WTC11 (cell line): ENCODE measurements at regions not wholly inside any gene's neighbourhood (a gene's known extent, or its start where the extent isn't known, plus 50 kb on each side); places are given as distances from the start of the nearest gene placed in this dataset.

Experiments
- ATAC-seq: fragments of 200-7000 bp; cut with Tn5 transposase; 2 replicates; pipeline ENCODE4 v1.10.0; 2021; ENCODE audit warnings: mild to moderate bottlenecking, moderate library complexity
- CTCF ChIA-PET: fragments of 300-600 bp; sonication (Branson Sonifier 250); formaldehyde crosslinking; loops from one replicate; lab custom pipeline; 2021; ENCODE audit warnings: antibody characterized with exemption; lab: Charles Lee
- POLR2A ChIA-PET: fragments of 350-600 bp; sonication (Branson Sonifier 250); formaldehyde crosslinking; loops from one replicate; lab custom pipeline; 2021; ENCODE audit warnings: antibody characterized with exemption; lab: Charles Lee
- DNase-seq: peaks from one replicate; pipeline ENCODE4 v3.0.0; 2021; ENCODE audit warnings: low spot score
- H3K27ac Mint-ChIP-seq: 2 replicates; pipeline ENCODE4 v1.8.0; 2021; ENCODE audit warnings: mixed read lengths
- H3K27me3 Mint-ChIP-seq: 2 replicates; pipeline ENCODE4 v1.8.0; 2021; ENCODE audit warnings: low read depth, mild to moderate bottlenecking, moderate library complexity, mixed read lengths
- H3K36me3 Mint-ChIP-seq: 2 replicates; pipeline ENCODE4 v1.8.0; 2021; ENCODE audit warnings: mixed read lengths
- H3K4me1 Mint-ChIP-seq: 2 replicates; pipeline ENCODE4 v1.8.0; 2022; ENCODE audit warnings: mixed read lengths
- H3K4me3 Mint-ChIP-seq: 2 replicates; pipeline ENCODE4 v1.8.0; 2021; ENCODE audit warnings: mild to moderate bottlenecking, moderate library complexity, mixed read lengths
- H3K9me3 Mint-ChIP-seq: 2 replicates; pipeline ENCODE4 v1.8.0; 2021; ENCODE audit warnings: mixed read lengths
- ATF1 ChIP-seq: sonication (generic); formaldehyde crosslinking; IDR thresholded peaks from 2 replicates; pipeline ENCODE4 v1.8.1; 2023; ENCODE audit warnings: mild to moderate bottlenecking, moderate library complexity, missing genetic modification reagents
- CREB1 ChIP-seq: sonication (generic); formaldehyde crosslinking; IDR thresholded peaks from 2 replicates; pipeline ENCODE4 v1.8.0; 2023; ENCODE audit warnings: mild to moderate bottlenecking, missing genetic modification reagents
- CREM ChIP-seq: sonication (generic); formaldehyde crosslinking; IDR thresholded peaks from 2 replicates; pipeline ENCODE4 v1.8.1; 2022; ENCODE audit warnings: mild to moderate bottlenecking, missing genetic modification reagents, moderate library complexity
- EMX1 ChIP-seq: fragments of 250-450 bp; sonication (Bioruptor Pico); IDR thresholded peaks from 2 replicates; pipeline ENCODE4 v1.8.0; 2021; ENCODE audit warnings: mild to moderate bottlenecking
- GRHL2 ChIP-seq: fragments of 250-450 bp; sonication (Bioruptor Pico); IDR thresholded peaks from 2 replicates; pipeline ENCODE4 v1.8.0; 2022; ENCODE audit warnings: mild to moderate bottlenecking, moderate library complexity; ENCODE audit not compliant: insufficient replicate concordance, severe bottlenecking
- GTF2I ChIP-seq: fragments of 250-450 bp; sonication (Bioruptor Pico); conservative IDR thresholded peaks from 2 replicates; pipeline ENCODE4 v1.4.0; 2021; ENCODE audit warnings: mild to moderate bottlenecking
- MXD4 ChIP-seq: fragments of 250-450 bp; sonication (Bioruptor Pico); IDR thresholded peaks from 2 replicates; pipeline ENCODE4 v1.8.0; 2021; ENCODE audit warnings: mild to moderate bottlenecking, moderate library complexity, borderline replicate concordance
- MYBL2 ChIP-seq: sonication (generic); formaldehyde crosslinking; IDR thresholded peaks from 2 replicates; pipeline ENCODE4 v1.8.1; 2023; ENCODE audit warnings: mild to moderate bottlenecking, moderate library complexity, missing genetic modification reagents
- NFATC4 ChIP-seq: fragments of 250-450 bp; sonication (Bioruptor Pico); IDR thresholded peaks from 2 replicates; pipeline ENCODE4 v1.9.0; 2021; ENCODE audit warnings: mild to moderate bottlenecking
- NFYB ChIP-seq: sonication (generic); formaldehyde crosslinking; conservative IDR thresholded peaks from 2 replicates; pipeline ENCODE4 v1.8.0; 2022; ENCODE audit warnings: low read depth, missing genetic modification reagents
- NR1H2 ChIP-seq: sonication (generic); formaldehyde crosslinking; IDR thresholded peaks from 2 replicates; pipeline ENCODE4 v1.9.0; 2021; ENCODE audit warnings: mild to moderate bottlenecking, moderate library complexity, missing genetic modification reagents
- RELA ChIP-seq: sonication (generic); formaldehyde crosslinking; IDR thresholded peaks from 2 replicates; pipeline ENCODE4 v1.8.1; 2022; ENCODE audit warnings: missing genetic modification reagents, mild to moderate bottlenecking, borderline replicate concordance
- SMAD4 ChIP-seq: sonication (generic); formaldehyde crosslinking; IDR thresholded peaks from 2 replicates; pipeline ENCODE4 v1.8.0; 2022; ENCODE audit warnings: mild to moderate bottlenecking, missing genetic modification reagents
- SP1 ChIP-seq: sonication (generic); formaldehyde crosslinking; conservative IDR thresholded peaks from 2 replicates; pipeline ENCODE4 v1.8.1; 2022; ENCODE audit warnings: missing genetic modification reagents
- TP53 ChIP-seq: sonication (generic); formaldehyde crosslinking; IDR thresholded peaks from 2 replicates; pipeline ENCODE4 v1.8.1; 2023; ENCODE audit warnings: mild to moderate bottlenecking, missing genetic modification reagents
- ZNF121 ChIP-seq: sonication (generic); formaldehyde crosslinking; IDR thresholded peaks from 2 replicates; pipeline ENCODE4 v1.8.0; 2023; ENCODE audit warnings: missing genetic modification reagents
- ZNF219 ChIP-seq: sonication (generic); formaldehyde crosslinking; IDR thresholded peaks from 2 replicates; pipeline ENCODE4 v1.8.0; 2023; ENCODE audit warnings: missing genetic modification reagents, mild to moderate bottlenecking, borderline replicate concordance
- ZNF263 ChIP-seq: sonication (generic); formaldehyde crosslinking; IDR thresholded peaks from 2 replicates; pipeline ENCODE4 v1.8.1; 2022; ENCODE audit warnings: low read depth, mild to moderate bottlenecking, moderate library complexity, missing genetic modification reagents
- ZNF317 ChIP-seq: sonication (generic); formaldehyde crosslinking; IDR thresholded peaks from 2 replicates; pipeline ENCODE4 v1.8.1; 2023; ENCODE audit warnings: low read depth, mild to moderate bottlenecking, moderate library complexity, missing genetic modification reagents, borderline replicate concordance
- TF ChIP-seq, protein P1 (sequence below): sonication (generic); formaldehyde crosslinking; IDR thresholded peaks from 2 replicates; pipeline ENCODE4 v1.8.0; 2022; ENCODE audit warnings: mild to moderate bottlenecking, missing genetic modification reagents
- TF ChIP-seq, protein P2 (sequence below): fragments of 250-450 bp; sonication (Bioruptor Pico); IDR thresholded peaks from 2 replicates; pipeline ENCODE4 v1.9.0; 2021; ENCODE audit warnings: mild to moderate bottlenecking, borderline replicate concordance
- TF ChIP-seq, protein P3 (sequence below): sonication (generic); formaldehyde crosslinking; IDR thresholded peaks from 2 replicates; pipeline ENCODE4 v1.8.1; 2022; ENCODE audit warnings: low read depth, missing genetic modification reagents, borderline replicate concordance

DNA sequence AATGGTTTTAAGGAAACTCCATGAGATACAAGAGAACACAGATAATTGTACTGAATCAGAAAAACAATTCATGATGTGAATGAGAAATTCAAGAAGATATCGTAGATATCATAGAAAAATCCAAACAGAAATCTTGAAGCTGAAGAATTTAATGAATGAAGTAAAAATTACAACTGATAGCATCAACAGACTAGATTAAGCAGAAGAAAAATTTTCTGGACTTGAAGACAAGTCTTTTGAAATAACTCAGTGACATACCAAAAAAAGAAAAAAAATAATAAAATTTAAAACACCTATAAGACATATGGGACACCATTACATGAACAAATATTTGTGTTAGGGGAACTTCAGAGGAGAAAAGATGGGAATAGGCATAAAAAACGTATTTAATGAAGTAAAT lies 122.8 kb upstream of the SYT10 start:
- Mint-ChIP-seq H3K9me3 (peaks cover 38% of the 10 kb centered on the region), H3K27me3 (no peaks in the 10 kb centered on the region), H3K27ac (no peak overlapping the region), H3K4me3 (no peak overlapping the region), H3K4me1 (peaks cover 32% of the 10 kb centered on the region), H3K36me3 (peaks cover 21% of the 10 kb centered on the region)
- ChIA-PET POLR2A (no interaction called here), CTCF (no interaction called here)
- no peak for ATAC-seq
- TF ChIP-seq ATF1 = no peak
- TF ChIP-seq, protein P1, sequence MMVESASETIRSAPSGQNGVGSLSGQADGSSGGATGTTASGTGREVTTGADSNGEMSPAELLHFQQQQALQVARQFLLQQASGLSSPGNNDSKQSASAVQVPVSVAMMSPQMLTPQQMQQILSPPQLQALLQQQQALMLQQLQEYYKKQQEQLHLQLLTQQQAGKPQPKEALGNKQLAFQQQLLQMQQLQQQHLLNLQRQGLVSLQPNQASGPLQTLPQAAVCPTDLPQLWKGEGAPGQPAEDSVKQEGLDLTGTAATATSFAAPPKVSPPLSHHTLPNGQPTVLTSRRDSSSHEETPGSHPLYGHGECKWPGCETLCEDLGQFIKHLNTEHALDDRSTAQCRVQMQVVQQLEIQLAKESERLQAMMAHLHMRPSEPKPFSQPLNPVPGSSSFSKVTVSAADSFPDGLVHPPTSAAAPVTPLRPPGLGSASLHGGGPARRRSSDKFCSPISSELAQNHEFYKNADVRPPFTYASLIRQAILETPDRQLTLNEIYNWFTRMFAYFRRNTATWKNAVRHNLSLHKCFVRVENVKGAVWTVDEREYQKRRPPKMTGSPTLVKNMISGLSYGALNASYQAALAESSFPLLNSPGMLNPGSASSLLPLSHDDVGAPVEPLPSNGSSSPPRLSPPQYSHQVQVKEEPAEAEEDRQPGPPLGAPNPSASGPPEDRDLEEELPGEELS (CRISPR knock-in tag) = no peak
- TF ChIP-seq ZNF121 (CRISPR knock-in tag) = no peak
- TF ChIP-seq NR1H2 (CRISPR knock-in tag) = no peak
- no peak for TF ChIP-seq TP53 (CRISPR knock-in tag)
- TF ChIP-seq CREM (CRISPR knock-in tag) = no peak
- TF ChIP-seq MXD4 (CRISPR knock-in tag) = no peak
- DNase-seq = no peak

DNA sequence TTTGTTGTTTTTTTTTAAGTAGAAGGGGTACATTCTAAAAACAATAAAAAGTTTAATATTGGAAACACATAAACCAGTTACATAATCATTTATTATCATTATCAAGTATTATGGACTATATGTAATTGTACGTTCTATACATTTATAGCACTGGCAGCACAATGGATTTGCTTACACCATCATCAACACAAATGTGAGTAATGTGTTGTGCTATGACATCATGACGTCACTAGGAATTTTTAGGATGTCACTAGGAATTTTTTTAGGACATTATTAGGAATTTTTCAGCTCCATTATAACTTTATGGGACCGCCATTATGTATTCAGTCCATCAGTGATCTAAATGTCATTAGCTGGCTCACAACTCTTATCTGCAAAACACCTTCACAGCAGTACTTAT lies 126.8 kb upstream of the SYT10 start:
- ChIA-PET POLR2A (interaction anchor here (0.6 kb wide), 1 partner anchor 198 kb away, joined by 3 read pairs; no protein-coding TSS in a partner anchor), CTCF (no interaction called here)
- H3K36me3 Mint-ChIP-seq = peaks cover 21% of the 10 kb centered on the region
- H3K9me3 Mint-ChIP-seq = peaks cover 54% of the 10 kb centered on the region
- no peak overlapping the region for H3K4me3 Mint-ChIP-seq
- H3K27me3 Mint-ChIP-seq = no peaks in the 10 kb centered on the region
- no peak for DNase-seq
- H3K4me1 Mint-ChIP-seq = 0 out of 2 replicates have a peak, but pooled peaks cover 2% of the 10 kb centered on the region
- TF ChIP-seq, protein P2, sequence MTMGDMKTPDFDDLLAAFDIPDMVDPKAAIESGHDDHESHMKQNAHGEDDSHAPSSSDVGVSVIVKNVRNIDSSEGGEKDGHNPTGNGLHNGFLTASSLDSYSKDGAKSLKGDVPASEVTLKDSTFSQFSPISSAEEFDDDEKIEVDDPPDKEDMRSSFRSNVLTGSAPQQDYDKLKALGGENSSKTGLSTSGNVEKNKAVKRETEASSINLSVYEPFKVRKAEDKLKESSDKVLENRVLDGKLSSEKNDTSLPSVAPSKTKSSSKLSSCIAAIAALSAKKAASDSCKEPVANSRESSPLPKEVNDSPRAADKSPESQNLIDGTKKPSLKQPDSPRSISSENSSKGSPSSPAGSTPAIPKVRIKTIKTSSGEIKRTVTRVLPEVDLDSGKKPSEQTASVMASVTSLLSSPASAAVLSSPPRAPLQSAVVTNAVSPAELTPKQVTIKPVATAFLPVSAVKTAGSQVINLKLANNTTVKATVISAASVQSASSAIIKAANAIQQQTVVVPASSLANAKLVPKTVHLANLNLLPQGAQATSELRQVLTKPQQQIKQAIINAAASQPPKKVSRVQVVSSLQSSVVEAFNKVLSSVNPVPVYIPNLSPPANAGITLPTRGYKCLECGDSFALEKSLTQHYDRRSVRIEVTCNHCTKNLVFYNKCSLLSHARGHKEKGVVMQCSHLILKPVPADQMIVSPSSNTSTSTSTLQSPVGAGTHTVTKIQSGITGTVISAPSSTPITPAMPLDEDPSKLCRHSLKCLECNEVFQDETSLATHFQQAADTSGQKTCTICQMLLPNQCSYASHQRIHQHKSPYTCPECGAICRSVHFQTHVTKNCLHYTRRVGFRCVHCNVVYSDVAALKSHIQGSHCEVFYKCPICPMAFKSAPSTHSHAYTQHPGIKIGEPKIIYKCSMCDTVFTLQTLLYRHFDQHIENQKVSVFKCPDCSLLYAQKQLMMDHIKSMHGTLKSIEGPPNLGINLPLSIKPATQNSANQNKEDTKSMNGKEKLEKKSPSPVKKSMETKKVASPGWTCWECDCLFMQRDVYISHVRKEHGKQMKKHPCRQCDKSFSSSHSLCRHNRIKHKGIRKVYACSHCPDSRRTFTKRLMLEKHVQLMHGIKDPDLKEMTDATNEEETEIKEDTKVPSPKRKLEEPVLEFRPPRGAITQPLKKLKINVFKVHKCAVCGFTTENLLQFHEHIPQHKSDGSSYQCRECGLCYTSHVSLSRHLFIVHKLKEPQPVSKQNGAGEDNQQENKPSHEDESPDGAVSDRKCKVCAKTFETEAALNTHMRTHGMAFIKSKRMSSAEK (CRISPR knock-in tag) = no peak
- TF ChIP-seq ZNF263 (CRISPR knock-in tag) = no peak
- TF ChIP-seq ZNF219 (CRISPR knock-in tag) = no peak
- TF ChIP-seq NFATC4 (CRISPR knock-in tag) = no peak
- no peak for TF ChIP-seq GTF2I (CRISPR knock-in tag)
- TF ChIP-seq, all 79 proteins: peak for 0
- ATAC-seq = no peak
- H3K27ac Mint-ChIP-seq = no peak overlapping the region

DNA sequence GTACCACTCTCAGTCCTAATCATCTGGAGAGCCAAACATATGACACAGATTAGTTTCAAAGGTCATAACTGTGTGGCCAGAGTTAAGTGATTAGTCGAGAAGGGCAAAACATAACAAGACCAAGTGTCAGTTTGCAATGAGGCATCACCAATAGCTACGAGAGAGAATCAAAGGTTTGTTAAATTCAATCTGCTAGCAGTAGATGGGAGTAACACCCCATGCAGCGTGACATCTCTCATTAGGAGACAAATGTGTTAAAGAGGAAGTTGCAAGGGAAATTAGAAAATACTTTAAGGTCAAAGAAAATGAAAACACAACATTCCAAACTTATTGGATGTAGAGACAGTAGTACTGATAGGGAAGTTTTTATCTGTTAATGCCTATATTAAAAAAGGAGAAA lies 135.7 kb upstream of the SYT10 start:
- POLR2A ChIA-PET = no interaction called here
- no peaks in the 10 kb centered on the region for H3K36me3 Mint-ChIP-seq

More for the DNA sequence above, 135.7 kb upstream of the SYT10 start:
- no peak overlapping the region for H3K4me3 Mint-ChIP-seq
- H3K27me3 Mint-ChIP-seq = no peaks in the 10 kb centered on the region
- CTCF ChIA-PET = no interaction called here
- H3K4me1 Mint-ChIP-seq = peaks cover 4% of the 10 kb centered on the region; the same call in 1 of the 2 replicates
- no peak overlapping the region for H3K27ac Mint-ChIP-seq
- TF ChIP-seq NFYB (CRISPR knock-in tag) (no peak), SP1 (CRISPR knock-in tag) (no peak), GRHL2 (CRISPR knock-in tag) (no peak), SMAD4 (CRISPR knock-in tag) (no peak), CREB1 (CRISPR knock-in tag) (no peak), MYBL2 (CRISPR knock-in tag) (no peak), RELA (CRISPR knock-in tag) (no peak), EMX1 (CRISPR knock-in tag) (no peak), ZNF317 (CRISPR knock-in tag) (no peak)
- TF ChIP-seq, protein P3, sequence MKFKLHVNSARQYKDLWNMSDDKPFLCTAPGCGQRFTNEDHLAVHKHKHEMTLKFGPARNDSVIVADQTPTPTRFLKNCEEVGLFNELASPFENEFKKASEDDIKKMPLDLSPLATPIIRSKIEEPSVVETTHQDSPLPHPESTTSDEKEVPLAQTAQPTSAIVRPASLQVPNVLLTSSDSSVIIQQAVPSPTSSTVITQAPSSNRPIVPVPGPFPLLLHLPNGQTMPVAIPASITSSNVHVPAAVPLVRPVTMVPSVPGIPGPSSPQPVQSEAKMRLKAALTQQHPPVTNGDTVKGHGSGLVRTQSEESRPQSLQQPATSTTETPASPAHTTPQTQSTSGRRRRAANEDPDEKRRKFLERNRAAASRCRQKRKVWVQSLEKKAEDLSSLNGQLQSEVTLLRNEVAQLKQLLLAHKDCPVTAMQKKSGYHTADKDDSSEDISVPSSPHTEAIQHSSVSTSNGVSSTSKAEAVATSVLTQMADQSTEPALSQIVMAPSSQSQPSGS (CRISPR knock-in tag) = no peak
- ATAC-seq (no peak), DNase-seq (no peak)
- peaks cover 11% of the 10 kb centered on the region for H3K9me3 Mint-ChIP-seq
